Adipocyte (in vitro differentiated cells): ENCODE measurements at regions not wholly inside any gene's neighbourhood (a gene's known extent, or its start where the extent isn't known, plus 50 kb on each side); places are given as distances from the start of the nearest gene placed in this dataset.

Experiments
- DNase-seq: peaks from one replicate; pipeline ENCODE4 v3.0.0-alpha.2; 2015; ENCODE audit warnings: low read depth
- H3K27me3 ChIP-seq: replicated peaks from 2 replicates; pipeline ENCODE4 v1.7.0; 2013; ENCODE audit warnings: mild to moderate bottlenecking, low read length, moderate library complexity; ENCODE audit not compliant: control insufficient read depth, insufficient read depth
- H3K36me3 ChIP-seq: 2 replicates; pipeline ENCODE4 v1.7.0; 2013; ENCODE audit warnings: low read length, mild to moderate bottlenecking, moderate library complexity; ENCODE audit not compliant: control insufficient read depth, insufficient read depth, severe bottlenecking
- H3K4me1 ChIP-seq: 2 replicates; pipeline ENCODE4 v1.7.0; 2013; ENCODE audit warnings: mild to moderate bottlenecking, low read length, moderate library complexity; ENCODE audit not compliant: control insufficient read depth, insufficient read depth
- H3K4me3 ChIP-seq: 2 replicates; pipeline ENCODE4 v1.7.0; 2013; ENCODE audit warnings: mild to moderate bottlenecking, low read length, moderate library complexity
- H3K9ac ChIP-seq: 2 replicates; pipeline ENCODE4 v1.7.0; 2013; ENCODE audit warnings: mild to moderate bottlenecking, low read length, moderate library complexity
- H3K9me3 ChIP-seq: 2 replicates; pipeline ENCODE4 v1.7.0; 2013; ENCODE audit warnings: mild to moderate bottlenecking, low read length, moderate library complexity; ENCODE audit not compliant: control insufficient read depth

DNA sequence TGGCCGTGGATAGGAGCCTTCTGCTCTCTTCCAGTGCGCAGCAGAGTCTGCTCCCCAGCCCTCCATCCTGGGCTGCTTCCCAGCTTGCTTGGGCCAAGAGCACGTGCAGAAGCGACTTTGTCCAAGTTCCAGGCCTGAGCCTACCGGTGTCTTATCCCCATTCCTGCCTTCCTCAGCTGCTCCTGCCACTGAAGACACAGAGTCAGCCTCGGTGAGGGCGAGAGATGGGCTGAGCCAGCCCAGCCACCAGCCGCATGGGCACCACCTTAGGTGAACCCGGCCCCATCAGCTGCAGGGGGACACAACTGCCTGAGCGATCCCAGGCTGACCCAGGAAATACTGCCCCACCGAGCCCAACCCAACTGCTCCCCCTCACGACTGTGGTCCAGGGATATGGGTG is 847.8 kb downstream of the TBC1D22A start:
- Histone ChIP-seq H3K4me1 (no peaks in the 10 kb centered on the region), H3K36me3 (no peaks in the 10 kb centered on the region), H3K4me3 (no peak overlapping the region), H3K27me3 (no peaks in the 10 kb centered on the region), H3K9ac (no peak overlapping the region), H3K9me3 (peaks cover 6% of the 10 kb centered on the region)
- no peak for DNase-seq

DNA sequence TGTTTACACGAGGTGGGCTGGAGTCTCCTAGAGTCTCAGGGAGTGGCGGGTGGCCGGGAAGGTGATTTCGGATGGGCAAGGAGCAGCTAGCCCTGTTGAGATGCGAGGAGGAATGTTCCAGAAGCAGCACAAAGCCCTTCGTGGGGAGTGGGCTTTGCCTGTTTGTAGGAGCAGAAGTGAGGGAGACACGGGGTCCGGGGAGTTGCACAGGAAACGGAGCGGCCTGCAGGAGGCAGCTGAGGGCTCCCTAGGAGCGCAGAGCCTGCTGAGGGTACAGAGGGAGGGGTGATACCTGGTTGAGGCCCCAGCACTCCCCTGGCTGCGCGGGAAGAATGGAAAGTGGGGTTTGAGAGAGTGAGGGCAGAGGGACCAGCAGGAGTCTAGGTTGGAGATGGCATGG is 847.2 kb downstream of the TBC1D22A start:
- Histone ChIP-seq H3K9ac (no peak overlapping the region), H3K27me3 (no peaks in the 10 kb centered on the region), H3K4me3 (no peak overlapping the region), H3K9me3 (peaks cover 6% of the 10 kb centered on the region), H3K4me1 (no peaks in the 10 kb centered on the region), H3K36me3 (no peaks in the 10 kb centered on the region)
- DNase-seq, result no peak

DNA sequence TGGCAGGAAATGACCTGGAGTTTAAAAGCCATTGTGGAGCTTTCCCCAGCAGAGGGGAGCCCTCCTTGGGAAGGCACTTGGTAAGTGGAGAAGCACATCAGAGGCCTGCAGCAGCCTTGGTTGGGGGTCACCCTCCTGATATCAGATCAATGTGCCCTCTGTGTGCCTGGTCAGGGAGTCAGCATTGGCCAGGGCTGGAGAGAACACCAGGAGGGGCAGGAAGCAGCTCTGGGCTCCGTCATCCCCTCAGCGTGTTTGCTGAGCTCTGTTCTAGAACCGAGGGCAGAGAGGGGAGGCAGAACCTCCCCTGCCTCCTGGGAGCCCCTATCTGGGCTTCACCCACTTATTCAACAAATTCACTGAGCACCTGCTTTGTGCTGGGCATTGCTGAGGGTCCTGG is 846.0 kb downstream of the TBC1D22A start:
- no peak overlapping the region for H3K4me3 ChIP-seq
- DNase-seq, result no peak
- H3K9ac ChIP-seq, result no peak overlapping the region
- H3K27me3 ChIP-seq, result no peaks in the 10 kb centered on the region
- H3K36me3 ChIP-seq, result no peaks in the 10 kb centered on the region
- H3K9me3 ChIP-seq, result peaks cover 8% of the 10 kb centered on the region
- no peaks in the 10 kb centered on the region for H3K4me1 ChIP-seq

DNA sequence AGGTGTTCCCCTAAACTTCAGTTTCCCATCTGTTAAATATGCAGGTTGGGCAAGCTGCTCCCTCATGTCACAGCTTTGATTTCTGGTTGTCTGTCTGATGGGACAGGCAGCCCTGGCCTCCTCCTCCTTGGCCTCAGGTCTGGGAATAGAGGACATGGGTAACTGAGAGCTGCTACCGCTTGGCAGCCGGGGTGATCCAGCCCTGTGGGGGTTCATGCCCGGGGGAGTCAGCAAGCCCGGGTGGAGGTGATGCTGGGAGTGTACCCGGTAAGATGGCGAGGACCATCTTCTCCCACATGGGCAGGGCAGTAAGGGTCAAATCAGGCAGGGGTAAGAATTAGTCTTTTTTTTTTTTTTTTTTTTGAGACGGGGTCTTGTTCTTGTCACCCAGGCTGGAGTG is 845.0 kb downstream of the TBC1D22A start:
- Histone ChIP-seq H3K9me3 (peaks cover 9% of the 10 kb centered on the region), H3K27me3 (no peaks in the 10 kb centered on the region), H3K4me1 (no peaks in the 10 kb centered on the region), H3K9ac (no peak overlapping the region), H3K4me3 (no peak overlapping the region), H3K36me3 (no peaks in the 10 kb centered on the region)
- DNase-seq, result no peak

DNA sequence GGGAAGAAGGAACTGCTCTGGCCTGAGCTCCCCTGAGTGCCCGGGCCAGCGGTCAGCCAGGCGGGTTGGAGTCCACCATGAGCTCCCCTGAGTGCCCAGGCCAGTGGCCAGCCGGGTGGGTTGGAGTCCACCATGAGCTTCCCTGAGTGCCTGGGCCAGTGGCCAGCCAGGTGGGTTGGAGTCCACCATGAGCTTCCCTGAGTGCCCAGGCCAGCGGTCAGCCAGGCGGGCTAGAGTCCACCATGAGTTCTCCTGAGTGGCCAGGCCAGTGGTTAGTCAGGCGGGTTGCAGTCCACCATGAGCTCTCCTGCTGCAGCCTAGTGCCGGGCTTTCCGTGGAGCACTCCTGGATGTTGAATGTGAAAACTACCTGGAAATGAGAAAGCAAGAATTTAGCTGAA is 844.0 kb downstream of the TBC1D22A start:
- DNase-seq, result no peak
- no peak overlapping the region for H3K4me3 ChIP-seq
- peaks cover 9% of the 10 kb centered on the region for H3K9me3 ChIP-seq
- H3K36me3 ChIP-seq, result no peaks in the 10 kb centered on the region
- H3K27me3 ChIP-seq, result no peaks in the 10 kb centered on the region
- no peaks in the 10 kb centered on the region for H3K4me1 ChIP-seq
- H3K9ac ChIP-seq, result no peak overlapping the region

DNA sequence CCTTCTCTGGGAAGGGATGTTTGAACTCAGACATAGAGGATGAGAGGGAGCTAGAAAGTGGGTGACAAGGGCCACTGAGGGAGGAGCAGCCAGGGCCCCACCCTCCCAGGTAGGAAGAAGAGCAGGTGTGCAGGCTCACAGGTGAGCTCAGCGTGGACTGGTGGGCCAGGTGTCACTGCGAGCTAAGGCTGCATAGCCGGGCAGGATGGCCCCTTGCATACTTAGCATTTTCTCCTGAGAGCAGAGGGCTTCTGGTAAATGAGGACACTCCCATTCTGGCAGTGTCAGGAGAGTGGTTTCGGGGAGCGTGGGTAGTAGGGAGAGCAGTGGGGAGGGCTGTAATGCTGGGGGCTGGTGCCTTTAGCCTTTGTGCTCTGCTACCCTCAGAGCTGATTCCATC is 843.4 kb downstream of the TBC1D22A start:
- Histone ChIP-seq H3K36me3 (no peaks in the 10 kb centered on the region), H3K4me3 (no peak overlapping the region), H3K9ac (no peak overlapping the region), H3K9me3 (peaks cover 9% of the 10 kb centered on the region), H3K27me3 (no peaks in the 10 kb centered on the region), H3K4me1 (no peaks in the 10 kb centered on the region)
- DNase-seq, result no peak

DNA sequence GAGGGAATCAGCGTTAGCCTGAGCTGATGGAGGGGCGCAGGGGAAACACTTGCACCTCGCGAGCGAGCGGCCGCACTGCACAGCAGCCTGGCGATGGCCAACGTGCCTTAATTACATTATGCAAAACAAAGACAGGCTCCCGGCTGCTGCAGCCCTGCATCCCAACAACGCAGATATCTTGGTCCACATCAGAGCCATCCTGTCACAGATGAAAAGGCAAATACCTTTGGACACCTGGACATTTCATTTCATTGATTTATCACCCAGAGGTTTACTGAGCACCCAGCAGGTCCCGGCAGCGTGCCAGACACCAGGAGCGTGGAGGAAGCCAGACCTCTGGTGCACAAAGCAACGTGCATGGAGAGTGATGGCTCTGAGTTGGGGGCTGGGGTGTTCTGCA is 843.0 kb downstream of the TBC1D22A start:
- H3K4me1 ChIP-seq, result no peaks in the 10 kb centered on the region
- H3K36me3 ChIP-seq, result no peaks in the 10 kb centered on the region
- no peak for DNase-seq
- peaks cover 9% of the 10 kb centered on the region for H3K9me3 ChIP-seq
- no peaks in the 10 kb centered on the region for H3K27me3 ChIP-seq
- H3K9ac ChIP-seq, result no peak overlapping the region
- H3K4me3 ChIP-seq, result no peak overlapping the region

DNA sequence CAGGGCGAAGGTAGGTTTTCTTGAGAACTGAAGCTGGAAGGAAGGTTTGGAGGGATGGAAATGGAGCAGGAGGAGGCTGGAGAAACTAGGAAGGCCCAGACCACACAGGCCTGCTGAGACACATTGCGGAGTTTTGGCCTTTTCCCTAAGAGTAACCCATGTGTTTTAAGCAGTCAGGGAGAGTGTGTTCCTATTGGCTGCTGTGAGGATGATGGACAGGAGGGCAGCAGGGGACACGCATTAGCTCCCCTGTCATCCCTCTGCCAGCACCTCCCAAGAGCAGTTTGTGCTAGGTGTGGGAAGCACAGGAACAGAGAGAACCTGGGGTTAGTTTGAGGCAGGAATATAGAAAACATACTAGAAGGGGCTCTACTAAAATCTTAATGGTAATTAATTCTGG is 842.1 kb downstream of the TBC1D22A start:
- peaks cover 3% of the 10 kb centered on the region for H3K27me3 ChIP-seq
- H3K4me1 ChIP-seq, result no peaks in the 10 kb centered on the region
- H3K36me3 ChIP-seq, result no peaks in the 10 kb centered on the region
- no peak overlapping the region for H3K4me3 ChIP-seq
- H3K9me3 ChIP-seq, result peaks cover 2% of the 10 kb centered on the region
- DNase-seq, result no peak
- no peak overlapping the region for H3K9ac ChIP-seq

DNA sequence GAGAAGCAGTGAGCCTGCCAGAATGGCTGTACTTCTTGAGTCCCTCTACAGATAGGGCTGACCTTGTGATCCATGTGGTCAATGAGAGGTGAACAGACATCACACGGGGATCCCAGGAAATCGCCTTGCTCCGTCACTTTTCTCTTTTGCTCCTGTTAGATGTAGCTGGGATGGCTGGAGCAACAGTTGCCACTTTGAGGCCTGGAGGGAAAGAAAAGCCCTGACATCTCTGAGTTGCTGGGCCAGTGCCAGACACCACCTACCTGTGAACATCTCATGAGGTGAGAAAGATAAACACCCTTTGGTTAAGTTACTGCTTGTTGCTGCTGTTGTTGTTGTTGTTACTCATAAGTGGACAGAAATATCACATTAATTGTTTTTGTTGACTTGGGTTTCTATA is 840.3 kb downstream of the TBC1D22A start:
- no peak for DNase-seq
- Histone ChIP-seq H3K4me3 (no peak overlapping the region), H3K4me1 (no peaks in the 10 kb centered on the region)

DNA sequence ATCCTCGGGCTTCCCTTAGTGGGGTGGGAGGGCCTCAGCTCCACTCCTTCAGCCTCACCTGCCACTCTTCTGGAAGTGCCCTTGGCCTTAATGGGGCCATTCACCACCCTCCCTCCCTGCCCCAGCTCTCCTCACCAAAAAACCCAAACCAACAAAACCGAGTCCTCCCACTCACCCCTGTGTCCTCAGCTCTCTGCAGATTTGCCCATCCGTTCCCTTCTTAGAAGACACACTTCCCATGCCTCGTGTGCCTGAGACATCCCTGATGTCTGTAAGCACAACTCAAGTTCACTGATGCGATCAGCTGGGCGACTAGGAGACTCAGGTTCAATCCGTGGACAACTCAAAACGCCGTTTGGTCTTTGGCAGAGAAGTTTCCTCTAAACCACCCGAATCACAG is 839.2 kb downstream of the TBC1D22A start:
- no peak for DNase-seq
- no peak overlapping the region for H3K9ac ChIP-seq
- H3K4me1 ChIP-seq, result no peaks in the 10 kb centered on the region
- H3K27me3 ChIP-seq, result peaks cover 3% of the 10 kb centered on the region
- no peak overlapping the region for H3K4me3 ChIP-seq
- peaks cover 2% of the 10 kb centered on the region for H3K9me3 ChIP-seq
- H3K36me3 ChIP-seq, result no peaks in the 10 kb centered on the region

More for the DNA sequence above, 840.3 kb downstream of the TBC1D22A start:
- peaks cover 2% of the 10 kb centered on the region for H3K9me3 ChIP-seq
- peaks cover 3% of the 10 kb centered on the region for H3K27me3 ChIP-seq
- no peaks in the 10 kb centered on the region for H3K36me3 ChIP-seq
- no peak overlapping the region for H3K9ac ChIP-seq

DNA sequence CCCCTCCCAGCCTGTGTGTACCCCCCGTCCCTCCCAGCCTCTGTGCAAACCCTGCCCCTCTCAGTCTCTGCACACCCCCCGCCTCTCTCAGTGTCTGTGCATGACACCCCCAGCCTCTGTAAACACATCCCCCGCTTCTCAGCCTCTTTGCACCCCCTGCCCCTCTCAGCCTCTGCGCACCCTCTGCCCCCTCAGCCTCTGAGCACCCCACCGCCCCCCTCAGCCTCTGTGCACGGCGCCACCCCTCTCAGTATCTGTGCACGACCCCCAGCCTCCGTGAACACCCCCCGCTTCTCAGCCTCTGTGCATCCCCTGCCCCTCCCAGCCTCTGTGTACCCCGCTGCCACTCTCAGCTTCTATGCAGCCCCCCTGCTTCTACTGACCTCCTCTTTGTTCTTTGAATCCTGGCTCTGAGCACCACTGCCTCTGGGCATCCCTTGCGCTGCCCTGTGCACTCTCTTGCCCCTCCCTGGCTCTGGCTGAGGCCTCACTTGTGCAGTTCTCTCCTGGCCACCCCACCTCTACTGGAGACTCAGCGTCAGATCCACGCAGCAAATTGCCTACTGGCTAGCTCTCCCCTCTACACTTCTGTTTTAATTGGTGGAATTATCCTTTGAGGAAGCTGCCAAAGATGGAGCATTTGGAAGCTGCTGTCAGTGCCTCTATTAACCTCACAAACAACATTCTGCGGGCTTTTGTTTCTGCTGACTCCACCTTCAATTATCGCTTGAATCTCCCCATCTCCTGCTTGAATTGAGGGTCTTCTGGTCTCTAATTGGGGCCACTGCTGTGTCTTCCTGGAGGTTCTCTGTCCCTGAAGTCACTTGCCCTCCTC is 838.6 kb downstream of the TBC1D22A start:
- no peak for DNase-seq

DNA sequence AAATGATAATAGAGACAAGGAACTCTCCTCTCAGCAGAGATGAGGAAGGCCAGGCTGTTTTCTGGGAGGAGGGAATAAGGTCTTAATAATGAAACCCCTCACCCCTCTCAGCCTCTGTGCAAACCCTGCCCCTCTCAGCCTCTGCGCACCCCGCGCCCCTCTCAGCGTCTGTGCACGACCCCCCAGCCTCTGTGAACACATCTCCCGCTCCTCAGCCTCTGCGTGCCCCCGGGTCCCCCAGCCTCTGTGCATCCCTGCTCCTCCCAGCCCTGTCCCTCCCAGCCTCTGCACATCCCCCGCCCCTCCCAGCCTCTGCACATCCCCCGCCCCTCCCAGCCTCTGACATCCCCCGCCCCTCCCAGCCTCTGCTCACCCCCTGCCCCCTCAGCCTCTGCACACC is 837.8 kb downstream of the TBC1D22A start:
- no peak overlapping the region for H3K4me3 ChIP-seq
- peaks cover 2% of the 10 kb centered on the region for H3K9me3 ChIP-seq
- no peaks in the 10 kb centered on the region for H3K36me3 ChIP-seq
- H3K4me1 ChIP-seq, result no peaks in the 10 kb centered on the region
- DNase-seq, result no peak
- peaks cover 3% of the 10 kb centered on the region for H3K27me3 ChIP-seq
- no peak overlapping the region for H3K9ac ChIP-seq

More for the DNA sequence above, 838.6 kb downstream of the TBC1D22A start:
- H3K9ac ChIP-seq, result no peak overlapping the region
- H3K36me3 ChIP-seq, result no peaks in the 10 kb centered on the region
- H3K4me1 ChIP-seq, result no peaks in the 10 kb centered on the region
- peaks cover 3% of the 10 kb centered on the region for H3K27me3 ChIP-seq
- H3K4me3 ChIP-seq, result no peak overlapping the region
- H3K9me3 ChIP-seq, result peaks cover 2% of the 10 kb centered on the region
